ENCODE measurements at regions not wholly inside any gene's neighbourhood (a gene's known extent, or its start where the extent isn't known, plus 50 kb on each side); places are given as distances from the start of the nearest gene placed in this dataset.

DNA sequence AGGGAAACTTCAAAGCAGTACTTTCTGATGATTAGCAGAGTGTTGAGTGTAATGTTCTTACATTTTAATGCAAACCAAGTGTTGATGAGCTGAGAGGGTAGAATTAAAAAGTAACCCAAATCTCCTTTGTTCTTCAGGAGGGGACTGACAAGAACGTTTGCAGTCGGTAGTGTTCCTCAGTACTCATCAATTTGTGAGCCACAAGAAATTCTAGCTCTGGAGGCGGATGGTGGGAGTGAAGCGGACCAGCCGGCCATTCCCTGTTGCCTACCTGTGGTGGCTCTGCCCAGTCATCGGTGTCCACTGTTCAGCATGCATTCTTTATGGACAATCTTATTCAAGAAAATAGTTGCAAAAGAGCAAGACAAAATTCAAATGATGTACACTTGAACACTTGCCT, 438.6 kb upstream of the POU3F3 start:
- H3K4me3 ChIP-seq, result no peak overlapping the region
- intact Hi-C loops (cut with DNase I), result no loop called here

GRCh38 chr2:104416339-104417000, 437.4 kb upstream of the POU3F3 start:
- Histone ChIP-seq H3K27ac (no peak overlapping the region), H3K4me1 (no peaks in the 10 kb centered on the region), H3K27me3 (ENCODE audit: low read depth) (no peaks in the 10 kb centered on the region), H3K4me3 (no peak overlapping the region), H3K9me3 (no peaks in the 10 kb centered on the region), H3K36me3 (no peaks in the 10 kb centered on the region)
- TF ChIP-seq, protein P1, sequence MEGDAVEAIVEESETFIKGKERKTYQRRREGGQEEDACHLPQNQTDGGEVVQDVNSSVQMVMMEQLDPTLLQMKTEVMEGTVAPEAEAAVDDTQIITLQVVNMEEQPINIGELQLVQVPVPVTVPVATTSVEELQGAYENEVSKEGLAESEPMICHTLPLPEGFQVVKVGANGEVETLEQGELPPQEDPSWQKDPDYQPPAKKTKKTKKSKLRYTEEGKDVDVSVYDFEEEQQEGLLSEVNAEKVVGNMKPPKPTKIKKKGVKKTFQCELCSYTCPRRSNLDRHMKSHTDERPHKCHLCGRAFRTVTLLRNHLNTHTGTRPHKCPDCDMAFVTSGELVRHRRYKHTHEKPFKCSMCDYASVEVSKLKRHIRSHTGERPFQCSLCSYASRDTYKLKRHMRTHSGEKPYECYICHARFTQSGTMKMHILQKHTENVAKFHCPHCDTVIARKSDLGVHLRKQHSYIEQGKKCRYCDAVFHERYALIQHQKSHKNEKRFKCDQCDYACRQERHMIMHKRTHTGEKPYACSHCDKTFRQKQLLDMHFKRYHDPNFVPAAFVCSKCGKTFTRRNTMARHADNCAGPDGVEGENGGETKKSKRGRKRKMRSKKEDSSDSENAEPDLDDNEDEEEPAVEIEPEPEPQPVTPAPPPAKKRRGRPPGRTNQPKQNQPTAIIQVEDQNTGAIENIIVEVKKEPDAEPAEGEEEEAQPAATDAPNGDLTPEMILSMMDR (IDR thresholded peaks at IDR 0.05), result no peak
- intact Hi-C loops (cut with DNase I), result no loop called here
- ATAC-seq, result no peak
- no peak for DNase-seq

More for the DNA sequence above, 438.6 kb upstream of the POU3F3 start:
- DNase-seq, result no peak
- Histone ChIP-seq H3K4me1 (no peaks in the 10 kb centered on the region), H3K9me3 (no peaks in the 10 kb centered on the region), H3K27ac (no peak overlapping the region), H3K36me3 (no peaks in the 10 kb centered on the region), H3K27me3 (ENCODE audit: low read depth) (no peaks in the 10 kb centered on the region)
- TF ChIP-seq, protein P1 (IDR thresholded peaks at IDR 0.05), result no peak
- no peak for ATAC-seq

GRCh38 chr2:104420420-104420819, 433.5 kb upstream of the POU3F3 start:
- Histone ChIP-seq H3K36me3 (no peaks in the 10 kb centered on the region), H3K4me1 (no peaks in the 10 kb centered on the region), H3K27ac (no peak overlapping the region), H3K4me3 (no peak overlapping the region), H3K27me3 (ENCODE audit: low read depth) (no peaks in the 10 kb centered on the region), H3K9me3 (no peaks in the 10 kb centered on the region)
- no peak for DNase-seq
- intact Hi-C loops (cut with DNase I), result no loop called here
- TF ChIP-seq, protein P1 (IDR thresholded peaks at IDR 0.05), result no peak
- no peak for ATAC-seq

GRCh38 chr2:104420953-104421352, 433.0 kb upstream of the POU3F3 start:
- intact Hi-C loops (cut with DNase I), result no loop called here
- ATAC-seq (no peak), DNase-seq (no peak)
- TF ChIP-seq, protein P1 (IDR thresholded peaks at IDR 0.05), result no peak
- Histone ChIP-seq H3K36me3 (no peaks in the 10 kb centered on the region), H3K9me3 (no peaks in the 10 kb centered on the region), H3K27me3 (ENCODE audit: low read depth) (no peaks in the 10 kb centered on the region), H3K4me3 (no peak overlapping the region), H3K4me1 (no peaks in the 10 kb centered on the region), H3K27ac (no peak overlapping the region)

- Histone ChIP-seq H3K4me1 (no peaks in the 10 kb centered on the region), H3K9me3 (no peaks in the 10 kb centered on the region), H3K27me3 (ENCODE audit: low read depth) (no peaks in the 10 kb centered on the region), H3K27ac (no peak overlapping the region), H3K36me3 (no peaks in the 10 kb centered on the region), H3K4me3 (no peak overlapping the region)
- DNase-seq (no peak), ATAC-seq (no peak)
- TF ChIP-seq, protein P1 (IDR thresholded peaks at IDR 0.05), result no peak
- intact Hi-C loops (cut with DNase I), result no loop called here
These were observed 427.9 kb upstream of the POU3F3 start for GRCh38 chr2:104425850-104426595.
